NCI-H1436 treated with DMSO at 0.1 percent for 48 hours (cell line): ENCODE measurements at regions not wholly inside any gene's neighbourhood (a gene's known extent, or its start where the extent isn't known, plus 50 kb on each side); places are given as distances from the start of the nearest gene placed in this dataset.
"Not testable (repeated sequence)": the region's sequence is repeated elsewhere in the genome, so short reads cannot be mapped to it uniquely, and the experiment has no call there.

ENCODE experiments used
- DNase-seq: peaks from one replicate; lab custom pipeline; 2025; lab: John Stamatoyannopoulos, UW

DNA sequence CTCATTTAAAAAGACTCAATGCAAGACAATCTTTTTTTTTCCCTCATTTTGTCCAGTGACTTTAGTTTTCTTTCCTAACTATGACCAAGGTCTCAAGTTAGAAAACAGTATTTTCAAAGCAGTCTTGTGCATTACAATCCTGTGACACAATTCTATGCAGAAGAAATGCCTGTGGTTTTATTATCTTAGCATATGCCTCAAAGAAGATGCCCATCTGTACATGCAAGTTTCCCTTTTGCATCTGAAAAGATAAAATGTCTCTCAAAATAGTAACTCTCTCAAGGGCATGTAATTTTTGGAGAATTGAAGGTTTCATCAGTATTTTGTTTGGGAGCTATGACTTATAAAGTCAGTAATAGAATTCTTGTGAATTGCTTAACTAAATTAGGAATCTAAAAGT, 292.0 kb upstream of the SUCLG2 start:
- no peak for DNase-seq

DNA sequence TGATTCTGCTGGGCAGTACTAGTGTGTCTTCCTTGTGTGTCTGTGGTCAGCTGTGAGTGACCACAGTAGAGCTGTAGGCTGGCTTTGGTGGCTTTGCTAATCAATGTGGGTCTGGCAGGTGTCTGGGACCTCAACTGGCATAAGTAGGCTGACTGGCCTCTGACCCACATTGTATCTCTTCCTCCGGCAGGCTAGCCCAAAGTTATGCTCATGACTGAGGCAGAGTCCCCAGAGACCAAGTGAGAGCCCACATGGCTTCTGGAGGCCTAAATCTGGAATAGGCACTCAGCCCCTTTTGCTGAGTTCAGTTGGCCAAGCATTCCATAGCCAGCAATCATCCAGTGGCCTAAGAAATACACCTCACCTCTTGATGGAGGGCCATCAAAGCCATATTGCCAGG, 289.1 kb upstream of the SUCLG2 start:
- DNase-seq = no peak

DNA sequence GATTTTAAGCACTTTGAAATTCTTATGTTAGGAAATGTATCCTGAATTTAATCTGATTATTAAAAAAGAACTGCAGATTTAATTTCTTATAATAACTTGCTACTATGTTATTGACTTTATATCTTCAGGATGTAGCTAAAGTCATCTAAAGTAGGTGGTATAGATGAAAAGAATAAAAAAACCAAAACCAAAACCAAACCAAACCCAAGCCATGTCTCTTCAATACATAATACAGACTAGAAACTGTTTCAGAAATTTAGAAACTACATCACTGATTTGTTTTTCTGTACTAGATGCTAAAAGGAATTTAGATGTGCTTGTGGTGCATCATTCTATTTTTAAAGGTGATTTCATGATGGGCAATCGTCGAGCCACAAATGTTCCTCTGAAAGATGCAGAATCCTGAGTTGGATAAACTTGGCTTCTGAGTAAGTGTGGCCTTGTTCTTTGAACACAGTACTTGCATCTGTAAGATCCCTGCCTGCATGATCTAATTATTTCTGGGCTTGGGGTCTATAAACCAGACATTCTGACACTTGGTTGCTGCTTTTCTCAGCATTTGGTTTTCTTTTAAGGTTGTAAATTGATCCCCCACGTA, 287.1 kb upstream of the SUCLG2 start:
- DNase-seq = no peak

DNA sequence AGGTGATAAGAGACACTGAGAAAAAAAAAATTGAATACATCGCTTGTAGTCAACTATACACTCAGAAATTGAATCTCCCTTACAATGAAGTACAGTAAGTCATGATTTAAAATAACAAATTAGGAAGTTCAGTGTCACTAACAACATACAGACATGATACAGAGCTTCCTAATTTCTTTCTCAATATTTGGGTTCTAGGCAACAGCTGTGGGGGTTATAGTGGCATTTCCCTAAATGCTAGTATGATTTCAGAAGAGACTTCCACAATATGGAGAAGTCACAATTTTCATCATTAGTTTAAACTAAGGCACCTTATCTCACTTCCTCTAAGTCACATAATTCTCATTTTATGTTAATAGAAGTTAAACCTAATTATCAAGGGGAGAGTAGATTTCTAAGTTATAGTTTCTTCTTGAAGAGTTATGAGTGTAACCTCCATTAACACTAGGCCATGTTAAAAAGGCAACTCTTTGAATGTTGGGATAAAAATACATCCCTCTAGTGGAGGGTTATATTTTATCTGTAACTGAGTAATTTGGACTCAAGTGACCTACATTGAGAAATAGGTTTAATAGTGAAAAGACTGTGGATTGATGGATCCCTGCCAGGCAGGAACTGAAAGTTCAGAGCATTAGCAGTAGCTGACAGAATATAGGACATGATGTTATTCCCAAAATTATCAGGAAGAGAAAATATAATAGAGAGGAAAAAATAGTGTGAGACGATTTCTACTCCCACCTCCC, 286.0 kb upstream of the SUCLG2 start:
- no peak for DNase-seq

DNA sequence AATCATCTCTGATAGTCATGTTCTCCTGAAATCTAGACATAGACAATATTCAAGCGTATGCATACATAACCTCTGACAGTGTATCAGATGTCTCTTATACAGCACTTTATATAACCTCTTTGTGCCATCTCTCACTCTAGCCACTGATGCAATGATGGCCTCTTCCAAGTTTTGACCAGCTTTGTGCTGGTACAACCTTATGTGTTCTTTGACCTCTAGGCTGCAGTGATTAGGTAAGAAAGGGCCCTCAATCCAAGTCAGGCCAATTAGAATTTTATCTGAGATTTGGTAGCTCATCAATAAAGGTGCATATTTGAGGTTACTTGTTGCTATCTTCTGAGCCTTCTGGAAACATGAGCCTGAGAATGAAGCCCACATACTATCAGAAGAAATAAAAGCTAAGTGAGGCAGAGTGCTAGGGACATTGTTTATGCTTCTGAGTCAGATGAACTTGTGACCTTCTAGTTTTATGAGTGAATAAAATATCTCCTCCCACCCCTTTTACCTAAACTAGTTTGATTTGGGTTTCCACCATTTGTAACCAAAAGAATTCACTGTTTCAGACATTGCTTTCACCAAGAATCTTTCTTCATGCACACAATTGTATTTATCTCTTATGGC, 283.2 kb upstream of the SUCLG2 start:
- no peak for DNase-seq

GRCh38 chr3:67930394-67930793, 276.0 kb upstream of the SUCLG2 start:
- not testable (repeated sequence) for DNase-seq

GRCh38 chr3:67923796-67924195, 269.4 kb upstream of the SUCLG2 start:
- DNase-seq = no peak

DNA sequence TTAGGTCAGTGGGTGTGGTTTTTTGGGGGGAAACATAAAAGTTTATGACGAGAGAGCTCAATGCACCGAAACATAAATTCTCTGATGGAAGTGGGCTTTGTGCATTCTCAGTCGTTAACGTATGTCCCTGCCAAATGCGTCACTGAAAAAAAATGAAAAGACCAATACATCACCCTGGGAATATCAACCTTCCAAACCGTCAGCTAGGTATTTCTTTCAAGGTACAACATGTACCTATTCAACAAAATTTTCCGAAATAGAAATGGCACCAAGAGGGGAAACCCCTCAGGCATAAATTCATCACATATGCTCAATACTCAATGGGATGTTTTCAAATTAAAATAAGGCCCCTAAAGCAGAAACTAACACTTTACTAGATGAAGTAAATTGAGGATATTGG, 266.6 kb upstream of the SUCLG2 start:
- no peak for DNase-seq

DNA sequence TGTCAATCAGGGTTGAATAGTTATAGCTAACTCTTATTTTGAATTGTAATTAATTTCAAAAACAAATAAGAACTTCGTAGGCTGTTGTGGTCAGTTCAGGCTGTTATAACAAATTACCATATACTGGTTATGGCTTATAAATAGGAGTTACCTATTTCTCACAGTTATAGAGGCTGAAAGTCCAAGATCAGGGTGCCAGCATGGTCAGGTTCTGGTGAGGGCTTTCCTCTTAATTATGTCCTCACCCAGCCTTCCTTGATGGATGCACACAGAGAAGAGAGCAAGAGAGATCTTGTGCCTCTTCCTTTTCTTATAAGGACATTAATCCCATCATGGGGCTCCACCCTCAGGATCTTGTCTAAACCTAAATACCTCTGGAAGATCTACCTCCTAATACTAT, 265.9 kb upstream of the SUCLG2 start:
- no peak for DNase-seq

DNA sequence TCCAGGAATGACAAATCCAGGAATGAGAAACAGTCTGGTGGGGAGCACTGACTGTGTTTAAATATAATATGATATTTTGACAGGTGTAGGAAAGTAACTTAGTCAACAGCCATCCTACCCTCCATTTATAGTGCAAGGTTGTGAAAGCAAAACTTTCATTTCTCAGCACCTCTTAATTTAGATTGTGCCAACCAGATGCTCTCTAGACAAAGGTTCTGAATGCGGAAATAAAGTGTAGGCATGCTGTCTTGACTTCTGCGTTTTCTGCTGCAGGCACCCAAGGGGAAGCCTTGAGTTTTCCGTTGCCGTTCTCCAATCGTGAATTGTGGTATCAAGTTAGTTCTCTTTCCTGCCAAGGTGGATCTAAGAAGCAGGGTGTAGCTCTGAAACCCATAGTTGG, 261.9 kb upstream of the SUCLG2 start:
- no peak for DNase-seq

GRCh38 chr3:67907735-67908134, 253.3 kb upstream of the SUCLG2 start:
- DNase-seq = no peak

DNA sequence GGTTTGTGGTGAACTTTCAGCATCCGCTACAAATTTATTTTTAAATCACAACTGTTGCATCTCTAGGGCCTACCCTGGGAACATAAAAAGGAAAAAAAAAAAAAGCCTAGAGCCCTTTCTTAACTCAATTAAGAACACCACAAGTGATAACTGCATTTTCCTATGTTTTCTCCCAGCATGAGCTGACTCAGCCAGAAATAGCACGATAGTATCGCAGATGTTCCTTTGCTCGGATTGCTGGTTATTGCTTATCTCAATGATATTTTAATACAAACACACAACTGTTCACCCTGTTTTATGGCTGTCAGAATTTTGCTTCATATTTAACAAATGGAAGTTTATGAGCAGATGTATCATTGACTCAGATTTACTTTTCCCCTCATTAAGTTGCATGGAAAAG, 251.8 kb upstream of the SUCLG2 start:
- DNase-seq = no peak

DNA sequence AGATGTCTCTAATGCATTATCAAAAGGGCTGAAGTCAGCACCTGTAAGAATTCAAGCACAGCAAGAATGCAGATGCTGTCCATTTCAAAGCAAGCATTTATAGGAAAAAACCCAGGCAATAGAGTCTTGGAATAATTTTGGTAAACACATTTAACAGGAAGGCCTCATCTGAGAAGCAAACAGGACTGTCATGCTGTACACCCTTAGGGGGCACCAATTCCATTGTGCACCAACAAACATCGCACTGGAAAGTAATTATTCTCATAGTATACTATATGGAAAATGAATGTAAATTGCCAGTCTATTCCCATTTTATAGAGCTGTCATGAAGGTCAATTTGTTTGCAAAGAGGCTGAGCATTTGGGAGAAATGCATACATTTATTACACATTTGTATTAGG, 247.3 kb upstream of the SUCLG2 start:
- DNase-seq = peak; percentile 1

DNA sequence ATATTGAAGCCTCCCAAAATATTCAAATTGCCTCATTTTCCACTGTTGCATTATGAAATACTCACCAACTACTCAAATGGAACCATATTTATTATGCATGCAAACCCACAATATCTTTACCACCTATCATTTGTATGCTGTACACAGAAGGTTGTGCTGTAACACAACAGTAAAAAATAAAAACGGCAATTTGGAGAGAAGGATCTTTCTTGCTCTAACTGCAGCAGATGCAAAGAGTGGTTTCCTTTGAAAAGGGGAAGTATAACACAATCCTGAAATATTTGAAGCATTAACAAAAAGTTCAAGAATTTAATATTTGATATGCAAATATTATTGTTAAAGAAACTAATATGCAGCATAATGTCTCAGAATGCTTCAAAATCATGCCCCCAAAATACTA, 244.5 kb upstream of the SUCLG2 start:
- no peak for DNase-seq

- no peak for DNase-seq
These were observed 243.2 kb upstream of the SUCLG2 start for GRCh38 chr3:67897351-67898336.

DNA sequence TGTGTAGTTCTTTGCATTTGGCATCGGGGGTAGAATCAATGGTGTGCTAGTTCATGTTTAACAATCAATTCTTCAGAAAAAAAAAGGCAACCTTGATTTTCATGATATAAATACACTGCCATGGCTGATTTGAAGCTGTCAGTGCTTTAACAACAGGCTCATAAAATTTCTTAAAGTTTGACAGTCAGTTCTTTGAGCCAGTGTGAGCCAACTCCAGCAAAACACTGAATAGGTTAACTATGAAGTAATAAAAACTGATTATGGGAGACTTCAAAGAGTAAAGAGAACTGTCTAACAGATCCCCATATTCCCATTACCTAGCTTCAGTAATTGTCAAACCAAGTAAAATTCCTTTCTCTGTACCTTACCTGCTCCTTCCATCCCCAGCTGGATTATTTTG, 241.7 kb upstream of the SUCLG2 start:
- no peak for DNase-seq

DNA sequence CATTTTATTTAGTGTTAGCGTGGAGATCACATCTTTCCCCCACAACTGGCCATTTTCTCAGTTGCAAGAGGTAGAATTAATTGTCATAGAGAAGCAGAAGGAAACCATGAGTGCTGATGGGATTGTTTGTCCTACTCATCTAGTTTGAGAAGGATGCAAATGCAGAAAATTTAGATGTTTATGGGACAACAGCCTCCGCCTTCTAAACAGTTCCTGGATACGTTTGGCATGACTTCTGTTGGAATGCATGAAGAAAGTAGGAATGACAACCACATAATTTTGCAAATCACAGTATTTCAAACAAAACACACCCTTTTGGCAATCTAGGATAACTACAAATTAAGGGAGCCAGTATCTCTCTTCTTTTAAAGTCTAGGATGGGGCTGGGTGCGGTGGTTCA, 240.1 kb upstream of the SUCLG2 start:
- DNase-seq = no peak

- no peak for DNase-seq
These were observed 229.9 kb upstream of the SUCLG2 start for GRCh38 chr3:67884345-67884744.

DNA sequence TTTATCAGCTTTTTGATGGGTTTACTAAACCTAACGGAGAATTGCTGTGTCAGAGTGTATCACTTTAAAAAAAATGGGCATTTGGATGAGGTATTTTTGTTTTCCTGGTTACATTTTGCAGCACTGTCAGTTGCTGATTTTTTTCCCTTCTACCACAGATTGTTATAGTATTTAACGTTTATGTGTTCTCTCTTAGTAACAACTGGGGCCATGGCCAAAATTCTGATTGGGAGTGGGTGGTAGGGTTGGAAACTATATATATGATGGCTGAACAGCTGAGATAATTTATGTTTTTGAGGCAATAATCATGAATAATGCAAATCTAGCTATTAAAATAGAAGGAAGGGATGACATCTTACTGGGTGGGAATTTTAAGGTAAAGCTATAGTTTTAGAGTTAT, 229.4 kb upstream of the SUCLG2 start:
- no peak for DNase-seq

DNA sequence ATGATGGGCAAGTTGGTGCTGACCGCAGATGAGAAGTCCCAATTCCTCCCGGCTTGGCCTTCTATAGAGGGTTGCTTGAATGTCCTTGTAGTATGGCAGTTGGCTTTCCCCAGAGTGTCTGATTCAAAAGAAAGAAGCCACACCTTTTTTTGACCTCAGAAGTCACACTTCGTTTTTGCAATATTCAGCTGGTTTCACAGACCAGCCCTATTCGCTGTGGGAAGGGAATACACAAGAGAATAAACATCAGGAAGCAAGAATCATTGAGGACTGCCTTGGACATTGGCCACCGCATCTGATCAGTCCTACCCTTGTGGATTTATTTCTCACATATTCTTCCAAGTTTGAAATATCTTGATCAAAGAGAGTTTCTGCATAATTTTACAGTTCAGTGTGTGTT, 228.6 kb upstream of the SUCLG2 start:
- no peak for DNase-seq

DNA sequence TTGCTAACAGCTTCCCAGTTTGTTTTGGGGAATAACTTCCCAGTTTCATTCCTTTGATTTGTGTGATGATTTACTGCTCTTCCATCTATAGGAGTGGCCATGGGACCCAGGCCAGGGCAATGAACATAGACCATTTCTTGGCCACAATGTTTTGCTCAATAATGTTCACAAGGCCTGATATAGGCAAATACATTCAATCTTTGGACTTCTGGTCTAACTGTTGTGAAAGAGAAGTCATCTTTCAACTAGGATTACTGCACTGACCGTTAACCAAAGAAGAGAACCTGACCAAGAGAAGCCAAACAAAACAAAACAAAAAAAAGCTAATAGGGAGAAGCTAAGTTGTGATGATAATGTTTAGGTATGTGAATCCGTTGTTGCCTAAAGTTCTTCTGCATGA, 221.8 kb upstream of the SUCLG2 start:
- DNase-seq = no peak

DNA sequence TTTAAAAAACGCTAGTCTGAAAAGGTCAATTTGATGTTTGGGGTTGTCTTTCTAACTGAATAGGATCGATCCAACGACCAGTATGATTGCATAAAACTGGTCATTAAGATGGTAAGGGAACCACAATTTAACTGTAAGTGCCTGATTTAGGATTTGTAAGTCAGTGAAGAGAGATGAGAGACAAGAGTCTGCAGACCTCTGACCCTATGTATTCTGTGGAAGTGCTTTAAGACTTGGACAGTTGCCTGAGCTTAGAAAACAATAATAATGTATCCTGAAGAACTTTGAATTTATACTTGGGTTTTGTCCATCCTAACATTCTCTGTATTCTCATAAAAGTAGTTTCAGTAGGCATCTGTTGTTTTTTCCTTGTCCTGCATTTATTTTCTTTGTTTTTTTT, 221.4 kb upstream of the SUCLG2 start:
- DNase-seq = no peak
